Prostate gland (tissue), 2 donors: ENCODE measurements at regions not wholly inside any gene's neighbourhood (a gene's known extent, or its start where the extent isn't known, plus 50 kb on each side); places are given as distances from the start of the nearest gene placed in this dataset.

Experiments
- POLR2A ChIP-seq: fragments of 450-650 bp; IDR thresholded peaks from one replicate; pipeline ENCODE4 v1.6.1; 2016; ENCODE audit warnings: antibody characterized with exemption, mild to moderate bottlenecking
- POLR2AphosphoS5 ChIP-seq: sonication (generic); formaldehyde crosslinking; IDR thresholded peaks from one replicate; pipeline ENCODE4 v1.6.1; 2017; ENCODE audit warnings: antibody characterized with exemption
- TF ChIP-seq, protein P1 (sequence below), 4 experiments: fragments of 200-600 bp in 2 of 4; fragments of 450-650 bp in 2 of 4; sonication (generic) in 2 of 4; IDR thresholded peaks; 1 replicate in 3 of 4; 2 replicates in 1 of 4; pipeline ENCODE4 v1.5.1; 2016 to 2019; ENCODE audit warnings: antibody characterized with exemption in 4 of 4, mild to moderate bottlenecking in 2 of 4, moderate library complexity in 2 of 4

DNA sequence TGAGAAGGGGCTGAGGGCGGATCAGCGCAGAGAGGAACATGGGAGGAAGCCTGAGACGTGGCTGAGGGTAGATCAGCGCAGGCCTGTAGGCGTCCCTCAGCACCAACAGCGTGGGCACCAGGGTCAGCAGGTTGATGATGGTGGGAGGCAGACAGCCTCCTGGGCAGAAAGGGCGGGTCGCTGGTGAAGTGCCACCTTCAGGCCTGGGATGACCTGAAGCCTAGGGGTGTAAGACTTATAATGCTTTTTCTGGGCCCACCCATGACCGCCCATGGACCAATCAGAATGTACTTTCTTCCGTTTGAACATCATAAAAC lies 462.1 kb downstream of the TBC1D32 start:
- TF ChIP-seq, protein P1, sequence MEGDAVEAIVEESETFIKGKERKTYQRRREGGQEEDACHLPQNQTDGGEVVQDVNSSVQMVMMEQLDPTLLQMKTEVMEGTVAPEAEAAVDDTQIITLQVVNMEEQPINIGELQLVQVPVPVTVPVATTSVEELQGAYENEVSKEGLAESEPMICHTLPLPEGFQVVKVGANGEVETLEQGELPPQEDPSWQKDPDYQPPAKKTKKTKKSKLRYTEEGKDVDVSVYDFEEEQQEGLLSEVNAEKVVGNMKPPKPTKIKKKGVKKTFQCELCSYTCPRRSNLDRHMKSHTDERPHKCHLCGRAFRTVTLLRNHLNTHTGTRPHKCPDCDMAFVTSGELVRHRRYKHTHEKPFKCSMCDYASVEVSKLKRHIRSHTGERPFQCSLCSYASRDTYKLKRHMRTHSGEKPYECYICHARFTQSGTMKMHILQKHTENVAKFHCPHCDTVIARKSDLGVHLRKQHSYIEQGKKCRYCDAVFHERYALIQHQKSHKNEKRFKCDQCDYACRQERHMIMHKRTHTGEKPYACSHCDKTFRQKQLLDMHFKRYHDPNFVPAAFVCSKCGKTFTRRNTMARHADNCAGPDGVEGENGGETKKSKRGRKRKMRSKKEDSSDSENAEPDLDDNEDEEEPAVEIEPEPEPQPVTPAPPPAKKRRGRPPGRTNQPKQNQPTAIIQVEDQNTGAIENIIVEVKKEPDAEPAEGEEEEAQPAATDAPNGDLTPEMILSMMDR (IDR thresholded peaks at IDR 0.05) = no peak
- no peak for TF ChIP-seq POLR2AphosphoS5
- no peak for TF ChIP-seq POLR2A
